Mesodermal cell (in vitro differentiated cells): ENCODE measurements at regions not wholly inside any gene's neighbourhood (a gene's known extent, or its start where the extent isn't known, plus 50 kb on each side); places are given as distances from the start of the nearest gene placed in this dataset.
"Not testable (repeated sequence)": the region's sequence is repeated elsewhere in the genome, so short reads cannot be mapped to it uniquely, and the experiment has no call there.

Source experiments
- H3K27ac ChIP-seq: 2 replicates; pipeline ENCODE4 v1.7.0; 2013; ENCODE audit warnings: mild to moderate bottlenecking, low read depth, low read length, moderate library complexity; ENCODE audit not compliant: severe bottlenecking
- H3K36me3 ChIP-seq: 2 replicates; pipeline ENCODE4 v1.7.1; 2013; ENCODE audit warnings: mild to moderate bottlenecking, low read length, moderate library complexity; ENCODE audit not compliant: control insufficient read depth, insufficient read depth
- H3K4me1 ChIP-seq: one replicate; pipeline ENCODE4 v1.7.1; 2013; ENCODE audit warnings: mild to moderate bottlenecking, low read length; ENCODE audit not compliant: insufficient read depth, control insufficient read depth, poor library complexity, severe bottlenecking
- H3K4me3 ChIP-seq: 2 replicates; pipeline ENCODE4 v1.7.0; 2013; ENCODE audit warnings: low read length, control low read depth, mild to moderate bottlenecking; ENCODE audit not compliant: insufficient read depth, poor library complexity, severe bottlenecking; ENCODE audit errors: extremely low read depth
- H3K9me3 ChIP-seq: 2 replicates; pipeline ENCODE4 v1.7.1; 2013; ENCODE audit warnings: mild to moderate bottlenecking, low read length, moderate library complexity; ENCODE audit not compliant: control insufficient read depth
- WGBS, 2 experiments: methylation state at CpG; one replicate each; pipeline ENCODE4 v1.1.5; 2013; ENCODE audit warnings: missing lambda C conversion rate in 2 of 2; ENCODE audit not compliant: insufficient coverage in 2 of 2; 5-methylcytosine and 5-hydroxymethylcytosine counted together

DNA sequence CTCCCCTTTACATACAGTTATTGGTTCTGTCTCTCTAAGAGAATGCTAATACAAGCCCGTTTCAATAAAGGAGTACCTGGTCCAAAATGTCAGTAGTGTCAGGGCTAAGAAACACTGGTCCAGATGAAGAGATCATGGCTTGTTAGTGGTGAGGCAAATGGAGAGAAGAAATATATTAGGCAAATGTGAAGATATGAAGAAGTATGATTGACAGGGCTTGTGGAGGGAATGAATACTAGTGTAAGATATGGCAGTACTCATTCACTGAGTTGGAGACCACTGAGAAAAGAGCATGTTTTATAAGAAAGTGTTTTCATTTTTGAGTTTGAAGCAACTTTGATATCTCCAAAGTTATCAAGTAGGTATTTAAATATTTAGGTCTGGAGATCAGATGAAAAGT, 290.5 kb upstream of the MEF2C start:
- no peak overlapping the region for H3K27ac ChIP-seq
- no peak overlapping the region for H3K4me3 ChIP-seq
- H3K36me3 ChIP-seq: no peaks in the 10 kb centered on the region
- WGBS, 2 experiments: 80 to 90% methylated on average over 1 of the region's 1 CpG
- no peaks in the 10 kb centered on the region for H3K4me1 ChIP-seq
- H3K9me3 ChIP-seq: no peaks in the 10 kb centered on the region

DNA sequence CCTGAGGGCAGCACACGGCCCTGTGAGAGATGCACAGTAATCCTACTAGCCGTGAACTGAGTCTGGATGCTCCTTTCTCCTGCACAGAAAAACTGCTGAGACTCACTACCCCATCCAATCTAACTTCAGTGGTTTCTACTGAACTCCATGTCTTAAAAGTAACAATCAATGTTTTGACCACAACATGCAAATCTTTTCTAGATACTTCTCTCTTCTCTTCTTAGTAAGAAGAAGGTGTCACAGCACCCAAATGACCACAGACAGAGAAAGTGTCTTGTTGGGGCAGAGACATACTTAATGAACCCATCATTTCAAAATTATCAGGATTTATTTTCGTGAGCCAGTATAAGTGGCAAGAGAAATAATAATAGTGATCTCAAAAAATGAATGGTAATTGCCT, 285.8 kb upstream of the MEF2C start:
- H3K4me1 ChIP-seq: no peaks in the 10 kb centered on the region
- H3K36me3 ChIP-seq: no peaks in the 10 kb centered on the region
- H3K9me3 ChIP-seq: no peaks in the 10 kb centered on the region
- H3K27ac ChIP-seq: no peak overlapping the region
- 82 to 100% methylated on average over 1 to 3 of the region's 3 CpGs for WGBS, 2 experiments
- no peak overlapping the region for H3K4me3 ChIP-seq

DNA sequence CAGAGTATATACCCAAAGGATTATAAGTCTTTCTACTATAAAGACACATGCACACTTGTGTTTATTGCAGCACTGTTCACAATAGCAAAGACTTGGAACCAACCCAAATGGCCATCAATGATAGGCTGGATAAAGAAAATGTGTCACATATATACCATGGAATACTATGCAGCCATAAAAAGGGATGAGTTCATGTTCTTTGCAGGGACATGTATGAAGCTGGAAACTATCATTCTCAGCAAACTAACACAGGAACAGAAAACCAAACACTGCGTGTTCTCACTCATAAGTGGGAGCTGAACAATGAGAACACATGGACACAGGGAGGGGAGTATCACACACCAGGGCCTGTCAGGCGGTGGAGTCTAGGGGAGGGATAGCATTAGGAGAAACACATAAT, 281.7 kb upstream of the MEF2C start:
- not testable (repeated sequence) for H3K9me3 ChIP-seq, H3K4me3 ChIP-seq, H3K36me3 ChIP-seq, H3K27ac ChIP-seq, H3K4me1 ChIP-seq
- WGBS, 2 experiments: no CpG with 5 or more reads among the region's 2 CpGs

DNA sequence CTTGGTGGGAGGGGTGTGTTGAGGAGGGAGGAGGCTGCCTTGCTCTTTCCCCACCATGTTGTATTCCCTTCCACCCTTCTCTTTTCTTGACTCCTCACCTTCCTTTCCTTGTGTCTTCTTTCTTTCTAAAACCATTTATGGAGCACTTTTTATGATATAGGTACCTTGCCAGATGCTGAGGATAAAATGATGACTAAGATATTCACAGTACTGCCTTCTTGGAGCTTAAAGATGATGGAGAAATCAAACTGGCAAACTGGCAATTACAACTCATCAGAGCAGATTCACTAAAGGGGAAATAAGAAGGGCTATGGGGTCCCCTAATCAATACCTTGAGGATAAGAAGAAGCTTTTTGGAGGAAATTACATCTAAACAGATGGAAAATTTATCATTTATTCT, 273.2 kb upstream of the MEF2C start:
- Histone ChIP-seq H3K36me3 (no peaks in the 10 kb centered on the region), H3K4me1 (no peaks in the 10 kb centered on the region), H3K27ac (no peak overlapping the region), H3K9me3 (no peaks in the 10 kb centered on the region), H3K4me3 (no peak overlapping the region)

DNA sequence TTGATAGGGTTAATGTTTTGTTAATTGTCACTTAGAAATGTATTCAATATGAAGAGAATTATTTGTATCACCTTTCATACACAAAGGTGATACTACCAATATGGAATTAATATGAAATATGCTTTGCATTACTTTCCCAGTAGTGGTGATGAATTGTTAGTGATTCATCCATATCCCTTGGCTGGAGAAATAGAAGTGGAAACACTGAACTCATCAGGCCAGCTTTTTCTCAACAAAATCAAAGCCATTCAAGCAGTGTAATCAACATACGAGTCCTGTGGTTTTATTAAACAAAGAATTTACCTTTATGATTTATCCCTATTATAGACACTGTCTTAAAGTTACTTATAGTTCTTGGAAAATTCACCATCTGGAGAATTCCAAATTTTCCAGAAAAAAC, 264.0 kb upstream of the MEF2C start:
- H3K36me3 ChIP-seq: no peaks in the 10 kb centered on the region
- no CpG with 5 or more reads among the region's 1 CpG for WGBS, 2 experiments

DNA sequence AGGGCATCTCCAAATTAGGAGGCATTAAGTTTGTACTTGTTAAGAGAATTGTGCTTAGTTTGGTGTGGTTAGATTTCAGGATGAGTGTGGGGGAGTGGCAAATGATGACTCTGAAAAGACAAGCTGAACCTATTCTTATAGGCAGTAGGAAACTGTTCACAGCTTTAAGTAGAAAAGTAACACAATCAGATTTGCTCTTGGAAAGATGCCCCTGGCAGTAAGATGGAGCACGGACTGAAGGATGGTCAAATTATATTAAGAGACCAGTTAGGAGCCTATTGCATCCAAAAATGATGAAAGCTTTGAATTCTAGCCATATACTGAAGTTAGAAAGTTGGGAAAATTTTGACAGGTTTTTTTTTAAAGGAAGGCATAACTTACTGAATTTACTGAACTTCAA, 254.2 kb upstream of the MEF2C start:
- no CpG with 5 or more reads among the region's 1 CpG for WGBS, 2 experiments
- Histone ChIP-seq H3K36me3 (no peaks in the 10 kb centered on the region), H3K27ac (no peak overlapping the region), H3K4me1 (no peaks in the 10 kb centered on the region), H3K9me3 (no peaks in the 10 kb centered on the region), H3K4me3 (no peak overlapping the region)

More for the DNA sequence above, 264.0 kb upstream of the MEF2C start:
- Histone ChIP-seq H3K27ac (no peak overlapping the region), H3K9me3 (no peaks in the 10 kb centered on the region), H3K4me3 (no peak overlapping the region), H3K4me1 (no peaks in the 10 kb centered on the region)

DNA sequence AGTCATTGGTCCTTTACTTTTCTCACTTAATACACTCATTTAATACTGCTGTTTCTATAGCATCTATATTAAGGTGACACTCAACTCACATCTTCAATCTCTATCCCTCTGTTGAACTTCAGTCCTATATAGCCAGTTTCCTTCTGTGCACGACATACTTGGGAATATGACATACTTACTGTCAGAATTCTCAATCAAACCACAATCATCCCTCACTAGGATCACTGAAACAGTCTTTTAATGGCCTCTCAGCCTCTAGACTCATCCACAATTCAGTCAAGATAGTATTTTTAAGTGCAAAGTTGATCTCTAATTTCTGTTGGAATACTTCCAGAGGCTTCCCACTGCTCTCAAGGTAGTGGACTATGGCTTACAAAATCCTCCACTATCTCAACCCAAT, 251.0 kb upstream of the MEF2C start:
- no peak overlapping the region for H3K27ac ChIP-seq
- H3K4me3 ChIP-seq: no peak overlapping the region
- H3K4me1 ChIP-seq: peaks cover 1% of the 10 kb centered on the region
- no peaks in the 10 kb centered on the region for H3K36me3 ChIP-seq
- WGBS, 2 experiments: 77 to 100% methylated on average over 1 of the region's 1 CpG
- H3K9me3 ChIP-seq: no peaks in the 10 kb centered on the region

DNA sequence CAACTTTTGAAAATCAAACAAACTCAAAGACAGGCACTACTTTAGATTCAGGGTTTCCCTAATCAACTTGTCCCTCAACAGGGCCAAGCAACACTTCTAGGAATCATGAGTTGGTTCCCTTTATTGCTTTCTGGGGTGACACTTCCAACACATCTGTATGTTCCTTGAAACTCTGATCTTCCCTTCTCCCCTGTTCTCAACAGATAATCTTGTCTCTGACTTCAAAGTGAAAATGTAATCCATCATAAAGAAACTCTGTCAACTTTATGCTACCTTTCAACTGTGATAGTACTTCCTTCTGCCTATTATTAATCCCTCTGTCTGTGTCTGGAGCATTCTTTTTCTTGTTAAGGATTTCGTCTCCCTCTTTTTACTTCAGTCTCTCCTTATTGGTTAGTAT, 250.1 kb upstream of the MEF2C start:
- no peak overlapping the region for H3K4me3 ChIP-seq
- WGBS, 2 experiments: no CpG with 5 or more reads among the region's 1 CpG
- H3K27ac ChIP-seq: no peak overlapping the region
- H3K36me3 ChIP-seq: no peaks in the 10 kb centered on the region
- H3K9me3 ChIP-seq: no peaks in the 10 kb centered on the region
- H3K4me1 ChIP-seq: peaks cover 9% of the 10 kb centered on the region

DNA sequence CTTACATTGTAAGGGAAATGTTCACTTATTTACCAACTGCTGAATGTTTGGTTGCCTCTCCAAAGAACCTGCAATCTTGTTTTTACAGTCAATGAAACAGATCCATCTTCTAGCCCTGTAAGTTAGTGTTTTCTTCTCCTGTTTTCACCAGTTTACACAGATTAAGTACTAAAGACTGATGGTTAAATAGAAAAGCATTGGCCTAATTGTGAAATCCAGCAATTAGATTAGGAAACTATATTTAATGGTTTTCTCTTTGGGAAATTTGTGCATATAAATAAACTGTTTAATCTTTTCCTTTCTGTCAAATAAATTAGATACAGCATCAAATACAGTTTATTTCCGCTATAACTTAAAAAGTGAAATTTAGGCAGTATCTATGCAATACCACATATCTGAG, 247.9 kb upstream of the MEF2C start:
- no peaks in the 10 kb centered on the region for H3K36me3 ChIP-seq

DNA sequence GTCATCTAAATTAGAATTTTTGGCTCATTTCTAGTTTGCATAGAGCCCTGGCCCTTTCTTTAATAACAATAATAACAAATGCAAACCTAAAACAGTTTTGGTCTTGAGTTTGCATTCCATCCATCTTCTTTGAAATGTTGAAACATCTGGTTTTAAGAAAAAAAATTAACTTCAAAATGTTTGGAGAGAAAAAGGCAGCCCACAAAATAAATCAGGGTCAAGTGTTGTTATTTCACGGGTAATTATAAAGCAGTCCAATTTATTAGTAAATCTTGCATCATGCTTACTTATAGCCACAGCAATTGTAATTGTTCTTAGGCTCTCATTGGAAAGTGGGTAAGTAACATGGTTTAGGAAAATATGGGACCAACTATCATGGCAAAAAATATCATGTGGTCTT, 247.0 kb upstream of the MEF2C start:
- Histone ChIP-seq H3K36me3 (no peaks in the 10 kb centered on the region), H3K4me3 (no peak overlapping the region), H3K9me3 (no peaks in the 10 kb centered on the region), H3K4me1 (peaks cover 19% of the 10 kb centered on the region), H3K27ac (peak overlapping the region; percentile 26)
- WGBS, 2 experiments: no CpG with 5 or more reads among the region's 1 CpG

More for the DNA sequence above, 247.9 kb upstream of the MEF2C start:
- H3K4me1 ChIP-seq: peaks cover 19% of the 10 kb centered on the region
- no CpG with 5 or more reads among the region's 1 CpG for WGBS, 2 experiments
- H3K9me3 ChIP-seq: no peaks in the 10 kb centered on the region
- no peak overlapping the region for H3K27ac ChIP-seq
- no peak overlapping the region for H3K4me3 ChIP-seq

DNA sequence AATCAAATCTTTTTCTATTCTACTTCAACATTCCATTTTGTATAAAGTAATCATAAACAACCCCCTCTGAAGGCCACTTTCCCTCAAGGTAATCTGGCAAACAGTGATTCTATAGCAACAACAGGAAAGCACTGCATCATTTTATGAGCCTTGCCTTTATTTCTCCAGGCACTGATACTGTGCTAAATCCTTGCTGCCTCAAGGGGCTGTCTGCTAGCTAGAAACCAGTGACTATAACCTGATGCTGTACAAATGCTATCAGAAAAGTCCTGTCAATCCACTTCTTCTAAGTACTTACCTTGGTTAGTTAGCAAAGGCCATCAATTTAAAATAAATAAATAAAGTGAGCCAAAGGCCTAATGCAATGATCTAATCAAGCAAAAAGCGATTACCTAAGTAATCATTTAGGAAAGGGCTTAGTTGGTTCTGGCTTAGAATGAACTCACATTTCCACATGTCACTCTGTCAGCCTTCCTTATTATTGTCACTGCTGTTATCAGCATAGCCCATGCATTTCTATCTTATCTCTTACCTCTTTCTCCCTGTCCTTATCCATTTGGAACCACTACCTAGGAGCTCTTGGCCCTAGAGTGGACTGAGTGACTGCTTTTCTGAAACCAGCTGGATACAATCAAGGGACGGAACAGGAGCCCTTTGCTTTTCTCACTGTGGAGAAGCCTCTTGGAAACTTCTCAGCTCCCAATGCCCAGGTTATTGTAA, 246.1 kb upstream of the MEF2C start:
- Histone ChIP-seq H3K4me1 (peaks cover 19% of the 10 kb centered on the region), H3K27ac (peak overlapping the region; percentile 24), H3K9me3 (no peaks in the 10 kb centered on the region), H3K36me3 (no peaks in the 10 kb centered on the region), H3K4me3 (no peak overlapping the region)
- 33 to 53% methylated on average over 1 to 2 of the region's 2 CpGs for WGBS, 2 experiments
